ENCODE measurements at regions not wholly inside any gene's neighbourhood (a gene's known extent, or its start where the extent isn't known, plus 50 kb on each side); places are given as distances from the start of the nearest gene placed in this dataset.

- ChIA-PET POLR2A (no interaction called here), RAD21 (ENCODE audit: low non-redundant PET in 1 of 2, low total read pairs in 2 of 2, uncharacterized antibody in 2 of 2, unreplicated experiment in 2 of 2) (no interaction called here), CTCF (no interaction called here)
- Histone ChIP-seq H2AFZ (ENCODE audit: low read depth, low read length, poor library complexity, severe bottlenecking) (no peak overlapping the region), H3K4me3 (replicated peaks in 1 of 2; ENCODE audit: low read depth in 1 of 2, low read length in 2 of 2) (no peak overlapping the region), H3K27ac (ENCODE audit: low read depth, low read length) (no peak overlapping the region), H3K36me3 (ENCODE audit: control insufficient read depth in 1 of 2, insufficient read depth in 2 of 2, low read length in 2 of 2) (no peaks in the 10 kb centered on the region), H3K4me1 (ENCODE audit: control insufficient read depth in 1 of 2, insufficient read depth in 2 of 2, low read length in 2 of 2) (peaks cover 0 to 6% of the 10 kb centered on the region in 2 experiments; a peak in 2 of 4 replicates), H3K79me2 (ENCODE audit: insufficient read depth, low read length) (no peaks in the 10 kb centered on the region), H3K9ac (ENCODE audit: low read length) (no peak overlapping the region), H3K9me3 (ENCODE audit: control insufficient read depth in 1 of 2, insufficient read depth in 1 of 2, low read depth in 1 of 2, low read length in 2 of 2) (peaks cover 0 to 6% of the 10 kb centered on the region in 2 experiments; a peak in 1 of 4 replicates), H3K27me3 (ENCODE audit: insufficient read depth, low read length) (no peaks in the 10 kb centered on the region), H3K9me2 (ENCODE audit: insufficient read depth) (no peaks in the 10 kb centered on the region), H4K20me1 (ENCODE audit: insufficient read depth) (no peaks in the 10 kb centered on the region), H3K4me2 (ENCODE audit: low read length) (no peak overlapping the region)
- TF ChIP-seq CEBPB (IDR thresholded peaks at IDR 0.05; ENCODE audit: low read depth) = no peak
- TF ChIP-seq SRF (IDR thresholded peaks at IDR 0.05; ENCODE audit: low read depth) = no peak
- TF ChIP-seq EZH2phosphoT487 (IDR thresholded peaks at IDR 0.05; ENCODE audit: borderline replicate concordance) = no peak
- no peak for TF ChIP-seq EGR1 (IDR thresholded peaks at IDR 0.05; ENCODE audit: low read depth)
- no peak for TF ChIP-seq RAD21 (IDR thresholded peaks at IDR 0.05; ENCODE audit: low read depth)
- no peak for TF ChIP-seq EZH2 (IDR thresholded peaks at IDR 0.05)
- TF ChIP-seq YY1 (IDR thresholded peaks at IDR 0.05; ENCODE audit: extremely low read depth, insufficient replicate concordance, low read depth, low read length) = no peak
- TF ChIP-seq FOSL1 (IDR thresholded peaks at IDR 0.05; ENCODE audit: low read depth) = no peak
- TF ChIP-seq JUND (IDR thresholded peaks at IDR 0.05) = no peak
- no peak for TF ChIP-seq ATF3 (IDR thresholded peaks at IDR 0.05)
- no peak for TF ChIP-seq MAX (IDR thresholded peaks at IDR 0.05)
- no peak for TF ChIP-seq ZBTB33 (IDR thresholded peaks at IDR 0.05; ENCODE audit: extremely low read depth, insufficient replicate concordance, low read length)
- TF ChIP-seq CBX3 (IDR thresholded peaks at IDR 0.05; ENCODE audit: low read depth) = no peak
- TF ChIP-seq, protein P1, sequence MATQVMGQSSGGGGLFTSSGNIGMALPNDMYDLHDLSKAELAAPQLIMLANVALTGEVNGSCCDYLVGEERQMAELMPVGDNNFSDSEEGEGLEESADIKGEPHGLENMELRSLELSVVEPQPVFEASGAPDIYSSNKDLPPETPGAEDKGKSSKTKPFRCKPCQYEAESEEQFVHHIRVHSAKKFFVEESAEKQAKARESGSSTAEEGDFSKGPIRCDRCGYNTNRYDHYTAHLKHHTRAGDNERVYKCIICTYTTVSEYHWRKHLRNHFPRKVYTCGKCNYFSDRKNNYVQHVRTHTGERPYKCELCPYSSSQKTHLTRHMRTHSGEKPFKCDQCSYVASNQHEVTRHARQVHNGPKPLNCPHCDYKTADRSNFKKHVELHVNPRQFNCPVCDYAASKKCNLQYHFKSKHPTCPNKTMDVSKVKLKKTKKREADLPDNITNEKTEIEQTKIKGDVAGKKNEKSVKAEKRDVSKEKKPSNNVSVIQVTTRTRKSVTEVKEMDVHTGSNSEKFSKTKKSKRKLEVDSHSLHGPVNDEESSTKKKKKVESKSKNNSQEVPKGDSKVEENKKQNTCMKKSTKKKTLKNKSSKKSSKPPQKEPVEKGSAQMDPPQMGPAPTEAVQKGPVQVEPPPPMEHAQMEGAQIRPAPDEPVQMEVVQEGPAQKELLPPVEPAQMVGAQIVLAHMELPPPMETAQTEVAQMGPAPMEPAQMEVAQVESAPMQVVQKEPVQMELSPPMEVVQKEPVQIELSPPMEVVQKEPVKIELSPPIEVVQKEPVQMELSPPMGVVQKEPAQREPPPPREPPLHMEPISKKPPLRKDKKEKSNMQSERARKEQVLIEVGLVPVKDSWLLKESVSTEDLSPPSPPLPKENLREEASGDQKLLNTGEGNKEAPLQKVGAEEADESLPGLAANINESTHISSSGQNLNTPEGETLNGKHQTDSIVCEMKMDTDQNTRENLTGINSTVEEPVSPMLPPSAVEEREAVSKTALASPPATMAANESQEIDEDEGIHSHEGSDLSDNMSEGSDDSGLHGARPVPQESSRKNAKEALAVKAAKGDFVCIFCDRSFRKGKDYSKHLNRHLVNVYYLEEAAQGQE (IDR thresholded peaks at IDR 0.05; ENCODE audit: low read depth) = no peak
- TF ChIP-seq POLR2A (IDR thresholded peaks at IDR 0.05; ENCODE audit: borderline replicate concordance, extremely low read depth, insufficient read depth, insufficient read length) = no peak
- TF ChIP-seq ELF1 (IDR thresholded peaks at IDR 0.05; ENCODE audit: borderline replicate concordance, low read depth) = no peak
- TF ChIP-seq TCF7L2 (IDR thresholded peaks at IDR 0.05; ENCODE audit: borderline replicate concordance, extremely low read depth, insufficient read depth, insufficient read length) = no peak
- no peak for TF ChIP-seq POLR2AphosphoS5 (IDR thresholded peaks at IDR 0.05; ENCODE audit: low read depth, low read length)
- DNase-seq (ENCODE audit: low read depth, low spot score) (no peak), ATAC-seq (no peak)
- no TSS peak for BruUV-seq (replicated peaks)
- intact Hi-C loops (cut with micrococcal nuclease) = no loop called here
These were observed 52.6 kb upstream of the EPS8L3 start for GRCh38 chr1:109816175-109816811.

All from HCT116 (cell line).